SK-N-SH treated with all-trans-retinoic acid at 6 μM for 48 hours (cell line): ENCODE measurements at regions not wholly inside any gene's neighbourhood (a gene's known extent, or its start where the extent isn't known, plus 50 kb on each side); places are given as distances from the start of the nearest gene placed in this dataset.

Source experiments
- ATAC-seq: fragments of 200-7000 bp; cut with Tn5 transposase; 3 replicates; pipeline ENCODE4 v1.9.1; 2020; ENCODE audit warnings: mild to moderate bottlenecking, moderate library complexity
- ARNTL ChIP-seq: fragments of 450-650 bp; formaldehyde crosslinking; IDR thresholded peaks from 2 replicates; pipeline ENCODE4 v1.5.0; 2020; ENCODE audit warnings: low read depth, mild to moderate bottlenecking, moderate library complexity, borderline replicate concordance
- BACH2 ChIP-seq: fragments of 250-450 bp; sonication (Bioruptor Pico); IDR thresholded peaks from 2 replicates; pipeline ENCODE4 v1.9.0; 2021; ENCODE audit warnings: mild to moderate bottlenecking, borderline replicate concordance
- CSDC2 ChIP-seq: fragments of 250-450 bp; sonication (Bioruptor Pico); IDR thresholded peaks from 2 replicates; pipeline ENCODE4 v1.5.0; 2020; ENCODE audit warnings: mild to moderate bottlenecking, moderate library complexity
- ESRRG ChIP-seq: fragments of 250-450 bp; sonication (Bioruptor Pico); IDR thresholded peaks from 2 replicates; pipeline ENCODE4 v1.6.1; 2021; ENCODE audit warnings: mild to moderate bottlenecking
- GLIS3 ChIP-seq: fragments of 250-450 bp; sonication (Bioruptor Pico); IDR thresholded peaks from 2 replicates; pipeline ENCODE4 v1.5.0; 2020; ENCODE audit warnings: mild to moderate bottlenecking, moderate library complexity
- ISL1 ChIP-seq: fragments of 250-450 bp; sonication (Bioruptor Pico); IDR thresholded peaks from 2 replicates; pipeline ENCODE4 v2.1.2; 2022; ENCODE audit warnings: mild to moderate bottlenecking, moderate library complexity
- OSR1 ChIP-seq: fragments of 250-450 bp; sonication (Bioruptor Pico); IDR thresholded peaks from 2 replicates; pipeline ENCODE4 v1.8.0; 2022; ENCODE audit warnings: moderate library complexity, mild to moderate bottlenecking, inconsistent platforms
- PPARA ChIP-seq: fragments of 250-450 bp; sonication (Bioruptor Pico); IDR thresholded peaks from 2 replicates; pipeline ENCODE4 v1.5.0; 2020; ENCODE audit warnings: mild to moderate bottlenecking, borderline replicate concordance
- RARB ChIP-seq: fragments of 250-450 bp; sonication (Bioruptor Pico); IDR thresholded peaks from 2 replicates; pipeline ENCODE4 v1.8.0; 2021; ENCODE audit warnings: mild to moderate bottlenecking, moderate library complexity
- SNAI2 ChIP-seq: fragments of 250-450 bp; sonication (Bioruptor Pico); IDR thresholded peaks from 2 replicates; pipeline ENCODE4 v1.5.0; 2020; ENCODE audit warnings: mild to moderate bottlenecking, moderate library complexity
- TCF4 ChIP-seq: fragments of 250-450 bp; sonication (Bioruptor Pico); IDR thresholded peaks from 2 replicates; pipeline ENCODE4 v1.8.0; 2021; ENCODE audit warnings: mild to moderate bottlenecking, moderate library complexity, borderline replicate concordance
- TOX ChIP-seq: fragments of 250-450 bp; sonication (Bioruptor Pico); IDR thresholded peaks from 2 replicates; pipeline ENCODE4 v1.8.0; 2021; ENCODE audit warnings: mild to moderate bottlenecking, moderate library complexity, borderline replicate concordance
- ZC3H10 ChIP-seq: fragments of 250-450 bp; sonication (Bioruptor Pico); IDR thresholded peaks from 2 replicates; pipeline ENCODE4 v1.5.1; 2021; ENCODE audit warnings: mild to moderate bottlenecking, moderate library complexity
- ZFP3 ChIP-seq: fragments of 250-450 bp; sonication (Bioruptor Pico); IDR thresholded peaks from 2 replicates; pipeline ENCODE4 v1.5.0; 2020; ENCODE audit warnings: mild to moderate bottlenecking, moderate library complexity
- ZFP30 ChIP-seq: fragments of 450-650 bp; formaldehyde crosslinking; IDR thresholded peaks from 2 replicates; pipeline ENCODE4 v1.5.0; 2022; ENCODE audit warnings: mild to moderate bottlenecking, moderate library complexity
- ZNF565 ChIP-seq: fragments of 450-650 bp; formaldehyde crosslinking; conservative IDR thresholded peaks from 2 replicates; pipeline ENCODE4 v1.5.0; 2020; ENCODE audit warnings: low read depth, mild to moderate bottlenecking, moderate library complexity
- ZNF70 ChIP-seq: fragments of 450-650 bp; formaldehyde crosslinking; IDR thresholded peaks from 2 replicates; pipeline ENCODE4 v1.5.0; 2020; ENCODE audit warnings: mild to moderate bottlenecking, moderate library complexity
- ZNF8 ChIP-seq: fragments of 450-650 bp; formaldehyde crosslinking; IDR thresholded peaks from 2 replicates; pipeline ENCODE4 v1.5.0; 2020; ENCODE audit warnings: mild to moderate bottlenecking, moderate library complexity
- TF ChIP-seq, protein P1 (sequence below): fragments of 250-450 bp; sonication (Bioruptor Pico); IDR thresholded peaks from 2 replicates; pipeline ENCODE4 v1.5.1; 2020; ENCODE audit warnings: low read depth, mild to moderate bottlenecking, moderate library complexity
- TF ChIP-seq, protein P2 (sequence below): fragments of 250-450 bp; sonication (Bioruptor Pico); IDR thresholded peaks from 2 replicates; pipeline ENCODE4 v1.5.0; 2020; ENCODE audit warnings: mild to moderate bottlenecking, moderate library complexity
- TF ChIP-seq, protein P3 (sequence below): fragments of 250-450 bp; sonication (Bioruptor Pico); IDR thresholded peaks from 2 replicates; pipeline ENCODE4 v1.8.0; 2021; ENCODE audit warnings: low read depth, mild to moderate bottlenecking, moderate library complexity, borderline replicate concordance
- TF ChIP-seq, protein P4 (sequence below): fragments of 250-450 bp; sonication (Bioruptor Pico); IDR thresholded peaks from 2 replicates; pipeline ENCODE4 v1.5.1; 2021; ENCODE audit warnings: mild to moderate bottlenecking, moderate library complexity
- TF ChIP-seq, protein P5 (sequence below): fragments of 250-450 bp; sonication (Bioruptor Pico); IDR thresholded peaks from 2 replicates; pipeline ENCODE4 v1.8.0; 2020; ENCODE audit warnings: mild to moderate bottlenecking, moderate library complexity, borderline replicate concordance

DNA sequence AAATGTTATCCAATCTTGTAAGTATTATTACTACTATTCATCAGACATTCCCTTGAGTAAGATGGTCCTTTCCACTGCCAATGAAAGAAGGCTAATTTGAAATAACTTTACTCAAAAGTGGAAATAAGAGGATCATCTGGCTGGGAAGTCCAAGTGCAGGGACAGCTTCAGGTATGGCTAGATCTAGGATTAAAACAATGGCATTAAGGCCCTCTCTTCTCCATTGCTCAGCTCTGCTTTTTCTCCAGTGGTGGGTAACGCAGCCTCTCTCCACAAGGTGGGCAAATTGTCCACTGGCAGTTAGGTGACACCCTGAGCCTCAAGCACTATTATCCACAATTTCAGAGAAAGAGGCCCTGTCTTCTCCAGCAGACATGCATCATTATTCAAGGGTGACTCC lies 66.7 kb upstream of the PGM2 start:
- no peak for ATAC-seq
- TF ChIP-seq ZNF70 (CRISPR knock-in tag) (no peak), CSDC2 (no peak)

DNA sequence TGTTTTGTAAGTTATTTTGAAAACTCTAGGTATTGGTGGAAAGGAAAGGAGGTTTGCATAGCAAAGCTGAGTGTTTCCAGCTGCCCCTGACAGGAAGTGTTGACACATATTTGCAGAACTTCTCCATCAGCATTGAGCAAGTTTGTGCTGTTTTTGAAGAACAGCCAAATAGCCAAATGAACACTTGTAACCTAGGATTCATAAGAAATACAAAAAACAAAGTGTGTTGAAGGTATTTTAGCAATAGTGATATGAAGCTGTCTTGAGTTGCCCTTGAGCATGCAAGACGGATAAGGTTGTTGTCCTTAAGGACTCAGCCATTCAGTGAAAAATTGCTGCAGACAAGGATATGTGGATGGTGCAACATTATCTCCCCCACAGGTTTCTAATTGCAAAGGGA lies 68.3 kb upstream of the PGM2 start:
- no peak for ATAC-seq

DNA sequence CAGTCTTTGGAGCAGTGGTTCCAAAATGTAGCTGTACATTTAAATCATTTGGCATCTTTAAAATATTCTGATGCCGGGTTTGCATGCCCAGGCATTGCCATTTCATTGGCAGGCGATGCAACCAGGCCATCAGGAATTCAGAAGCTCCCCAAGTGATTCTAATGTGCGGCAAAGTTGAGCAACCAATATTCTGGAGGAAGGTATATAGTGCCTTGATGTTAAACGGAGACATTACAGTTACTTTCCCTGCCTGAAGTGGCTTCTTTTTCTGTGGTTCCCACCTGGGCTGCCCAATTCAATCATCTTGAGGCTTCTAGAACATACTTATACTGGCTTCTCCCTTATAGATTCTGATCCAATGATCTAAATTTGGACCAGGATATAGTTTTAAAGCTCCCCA lies 68.7 kb upstream of the PGM2 start:
- ATAC-seq: no peak
- TF ChIP-seq GLIS3: no peak
- TF ChIP-seq CSDC2: no peak
- TF ChIP-seq OSR1 (CRISPR knock-in tag): no peak
- TF ChIP-seq, protein P1, sequence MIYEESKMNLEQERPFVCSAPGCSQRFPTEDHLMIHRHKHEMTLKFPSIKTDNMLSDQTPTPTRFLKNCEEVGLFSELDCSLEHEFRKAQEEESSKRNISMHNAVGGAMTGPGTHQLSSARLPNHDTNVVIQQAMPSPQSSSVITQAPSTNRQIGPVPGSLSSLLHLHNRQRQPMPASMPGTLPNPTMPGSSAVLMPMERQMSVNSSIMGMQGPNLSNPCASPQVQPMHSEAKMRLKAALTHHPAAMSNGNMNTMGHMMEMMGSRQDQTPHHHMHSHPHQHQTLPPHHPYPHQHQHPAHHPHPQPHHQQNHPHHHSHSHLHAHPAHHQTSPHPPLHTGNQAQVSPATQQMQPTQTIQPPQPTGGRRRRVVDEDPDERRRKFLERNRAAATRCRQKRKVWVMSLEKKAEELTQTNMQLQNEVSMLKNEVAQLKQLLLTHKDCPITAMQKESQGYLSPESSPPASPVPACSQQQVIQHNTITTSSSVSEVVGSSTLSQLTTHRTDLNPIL: no peak
- TF ChIP-seq RARB: no peak
- no peak for TF ChIP-seq SNAI2 (CRISPR knock-in tag)
- TF ChIP-seq PPARA: no peak
- no peak for TF ChIP-seq ZC3H10 (CRISPR knock-in tag)
- TF ChIP-seq ZNF8 (CRISPR knock-in tag): no peak
- TF ChIP-seq ZNF565 (CRISPR knock-in tag): no peak
- no peak for TF ChIP-seq ESRRG (CRISPR knock-in tag)
- no peak for TF ChIP-seq TCF4 (CRISPR knock-in tag)
- TF ChIP-seq, protein P2, sequence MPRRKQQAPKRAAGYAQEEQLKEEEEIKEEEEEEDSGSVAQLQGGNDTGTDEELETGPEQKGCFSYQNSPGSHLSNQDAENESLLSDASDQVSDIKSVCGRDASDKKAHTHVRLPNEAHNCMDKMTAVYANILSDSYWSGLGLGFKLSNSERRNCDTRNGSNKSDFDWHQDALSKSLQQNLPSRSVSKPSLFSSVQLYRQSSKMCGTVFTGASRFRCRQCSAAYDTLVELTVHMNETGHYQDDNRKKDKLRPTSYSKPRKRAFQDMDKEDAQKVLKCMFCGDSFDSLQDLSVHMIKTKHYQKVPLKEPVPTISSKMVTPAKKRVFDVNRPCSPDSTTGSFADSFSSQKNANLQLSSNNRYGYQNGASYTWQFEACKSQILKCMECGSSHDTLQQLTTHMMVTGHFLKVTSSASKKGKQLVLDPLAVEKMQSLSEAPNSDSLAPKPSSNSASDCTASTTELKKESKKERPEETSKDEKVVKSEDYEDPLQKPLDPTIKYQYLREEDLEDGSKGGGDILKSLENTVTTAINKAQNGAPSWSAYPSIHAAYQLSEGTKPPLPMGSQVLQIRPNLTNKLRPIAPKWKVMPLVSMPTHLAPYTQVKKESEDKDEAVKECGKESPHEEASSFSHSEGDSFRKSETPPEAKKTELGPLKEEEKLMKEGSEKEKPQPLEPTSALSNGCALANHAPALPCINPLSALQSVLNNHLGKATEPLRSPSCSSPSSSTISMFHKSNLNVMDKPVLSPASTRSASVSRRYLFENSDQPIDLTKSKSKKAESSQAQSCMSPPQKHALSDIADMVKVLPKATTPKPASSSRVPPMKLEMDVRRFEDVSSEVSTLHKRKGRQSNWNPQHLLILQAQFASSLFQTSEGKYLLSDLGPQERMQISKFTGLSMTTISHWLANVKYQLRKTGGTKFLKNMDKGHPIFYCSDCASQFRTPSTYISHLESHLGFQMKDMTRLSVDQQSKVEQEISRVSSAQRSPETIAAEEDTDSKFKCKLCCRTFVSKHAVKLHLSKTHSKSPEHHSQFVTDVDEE (CRISPR knock-in tag): no peak

More for the DNA sequence above, 68.3 kb upstream of the PGM2 start:
- TF ChIP-seq BACH2 (CRISPR knock-in tag) (no peak), PPARA (no peak), ZC3H10 (CRISPR knock-in tag) (no peak), GLIS3 (no peak), ZNF8 (CRISPR knock-in tag) (no peak), OSR1 (CRISPR knock-in tag) (no peak), TOX (no peak), ZFP30 (CRISPR knock-in tag) (no peak), RARB (no peak), CSDC2 (no peak), ZFP3 (CRISPR knock-in tag) (no peak), ARNTL (CRISPR knock-in tag) (no peak), TCF4 (CRISPR knock-in tag) (no peak), ISL1 (CRISPR knock-in tag) (no peak), ZNF70 (CRISPR knock-in tag) (no peak)
- TF ChIP-seq, protein P3, sequence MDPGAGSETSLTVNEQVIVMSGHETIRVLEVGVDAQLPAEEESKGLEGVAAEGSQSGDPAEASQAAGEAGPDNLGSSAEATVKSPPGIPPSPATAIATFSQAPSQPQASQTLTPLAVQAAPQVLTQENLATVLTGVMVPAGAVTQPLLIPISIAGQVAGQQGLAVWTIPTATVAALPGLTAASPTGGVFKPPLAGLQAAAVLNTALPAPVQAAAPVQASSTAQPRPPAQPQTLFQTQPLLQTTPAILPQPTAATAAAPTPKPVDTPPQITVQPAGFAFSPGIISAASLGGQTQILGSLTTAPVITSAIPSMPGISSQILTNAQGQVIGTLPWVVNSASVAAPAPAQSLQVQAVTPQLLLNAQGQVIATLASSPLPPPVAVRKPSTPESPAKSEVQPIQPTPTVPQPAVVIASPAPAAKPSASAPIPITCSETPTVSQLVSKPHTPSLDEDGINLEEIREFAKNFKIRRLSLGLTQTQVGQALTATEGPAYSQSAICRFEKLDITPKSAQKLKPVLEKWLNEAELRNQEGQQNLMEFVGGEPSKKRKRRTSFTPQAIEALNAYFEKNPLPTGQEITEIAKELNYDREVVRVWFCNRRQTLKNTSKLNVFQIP: no peak
- TF ChIP-seq, protein P4, sequence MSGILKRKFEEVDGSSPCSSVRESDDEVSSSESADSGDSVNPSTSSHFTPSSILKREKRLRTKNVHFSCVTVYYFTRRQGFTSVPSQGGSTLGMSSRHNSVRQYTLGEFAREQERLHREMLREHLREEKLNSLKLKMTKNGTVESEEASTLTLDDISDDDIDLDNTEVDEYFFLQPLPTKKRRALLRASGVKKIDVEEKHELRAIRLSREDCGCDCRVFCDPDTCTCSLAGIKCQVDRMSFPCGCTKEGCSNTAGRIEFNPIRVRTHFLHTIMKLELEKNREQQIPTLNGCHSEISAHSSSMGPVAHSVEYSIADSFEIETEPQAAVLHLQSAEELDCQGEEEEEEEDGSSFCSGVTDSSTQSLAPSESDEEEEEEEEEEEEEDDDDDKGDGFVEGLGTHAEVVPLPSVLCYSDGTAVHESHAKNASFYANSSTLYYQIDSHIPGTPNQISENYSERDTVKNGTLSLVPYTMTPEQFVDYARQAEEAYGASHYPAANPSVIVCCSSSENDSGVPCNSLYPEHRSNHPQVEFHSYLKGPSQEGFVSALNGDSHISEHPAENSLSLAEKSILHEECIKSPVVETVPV: no peak
- TF ChIP-seq, protein P1: no peak
- TF ChIP-seq, protein P2 (CRISPR knock-in tag): no peak
- TF ChIP-seq, protein P5, sequence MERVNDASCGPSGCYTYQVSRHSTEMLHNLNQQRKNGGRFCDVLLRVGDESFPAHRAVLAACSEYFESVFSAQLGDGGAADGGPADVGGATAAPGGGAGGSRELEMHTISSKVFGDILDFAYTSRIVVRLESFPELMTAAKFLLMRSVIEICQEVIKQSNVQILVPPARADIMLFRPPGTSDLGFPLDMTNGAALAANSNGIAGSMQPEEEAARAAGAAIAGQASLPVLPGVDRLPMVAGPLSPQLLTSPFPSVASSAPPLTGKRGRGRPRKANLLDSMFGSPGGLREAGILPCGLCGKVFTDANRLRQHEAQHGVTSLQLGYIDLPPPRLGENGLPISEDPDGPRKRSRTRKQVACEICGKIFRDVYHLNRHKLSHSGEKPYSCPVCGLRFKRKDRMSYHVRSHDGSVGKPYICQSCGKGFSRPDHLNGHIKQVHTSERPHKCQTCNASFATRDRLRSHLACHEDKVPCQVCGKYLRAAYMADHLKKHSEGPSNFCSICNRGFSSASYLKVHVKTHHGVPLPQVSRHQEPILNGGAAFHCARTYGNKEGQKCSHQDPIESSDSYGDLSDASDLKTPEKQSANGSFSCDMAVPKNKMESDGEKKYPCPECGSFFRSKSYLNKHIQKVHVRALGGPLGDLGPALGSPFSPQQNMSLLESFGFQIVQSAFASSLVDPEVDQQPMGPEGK (CRISPR knock-in tag): no peak
